HG03432 (cell line): ENCODE measurements at regions not wholly inside any gene's neighbourhood (a gene's known extent, or its start where the extent isn't known, plus 50 kb on each side); places are given as distances from the start of the nearest gene placed in this dataset.

Experiments
- ATAC-seq: cut with Tn5 transposase; IDR thresholded peaks from one replicate; pipeline ENCODE4 v1.9.1; 2021; ENCODE audit warnings: mild to moderate bottlenecking, moderate library complexity; ENCODE audit not compliant: unreplicated experiment

- ATAC-seq = no peak
Observed at GRCh38 chr2:180743401-180743800, 237.0 kb upstream of the UBE2E3 start.

GRCh38 chr2:180742801-180743200, 237.6 kb upstream of the UBE2E3 start:
- no peak for ATAC-seq

- ATAC-seq = no peak
Observed at GRCh38 chr2:180739070-180739469, 241.3 kb upstream of the UBE2E3 start.

GRCh38 chr2:180735799-180736198, 244.6 kb upstream of the UBE2E3 start:
- no peak for ATAC-seq

GRCh38 chr2:180734382-180734781, 246.0 kb upstream of the UBE2E3 start:
- no peak for ATAC-seq

- no peak for ATAC-seq
Observed at GRCh38 chr2:180733330-180733729, 247.1 kb upstream of the UBE2E3 start.

GRCh38 chr2:180732337-180732736, 248.1 kb upstream of the UBE2E3 start:
- no peak for ATAC-seq

- no peak for ATAC-seq
Observed at GRCh38 chr2:180730976-180731375, 249.4 kb upstream of the UBE2E3 start.

- ATAC-seq = no peak
Observed at GRCh38 chr2:180728928-180729559, 251.4 kb upstream of the UBE2E3 start.

GRCh38 chr2:180723712-180724111, 256.7 kb upstream of the UBE2E3 start:
- no peak for ATAC-seq

GRCh38 chr2:180722551-180723239, 257.7 kb upstream of the UBE2E3 start:
- no peak for ATAC-seq

GRCh38 chr2:180720829-180721228, 259.6 kb upstream of the UBE2E3 start:
- ATAC-seq = no peak

GRCh38 chr2:180717588-180717987, 262.8 kb upstream of the UBE2E3 start:
- ATAC-seq = no peak

GRCh38 chr2:180716186-180717180, 263.9 kb upstream of the UBE2E3 start:
- no peak for ATAC-seq

GRCh38 chr2:180715044-180715443, 265.4 kb upstream of the UBE2E3 start:
- no peak for ATAC-seq

- no peak for ATAC-seq
Observed at GRCh38 chr2:180709392-180710145, 270.8 kb upstream of the UBE2E3 start.

- ATAC-seq = no peak
Observed at GRCh38 chr2:180707884-180708205, 272.6 kb upstream of the UBE2E3 start.

GRCh38 chr2:180707175-180707883, 273.1 kb upstream of the UBE2E3 start:
- no peak for ATAC-seq

- no peak for ATAC-seq
Observed at GRCh38 chr2:180706694-180707093, 273.7 kb upstream of the UBE2E3 start.

- ATAC-seq = no peak
Observed at GRCh38 chr2:180705551-180705950, 274.9 kb upstream of the UBE2E3 start.
